Immature natural killer cell (primary cell): ENCODE measurements at regions not wholly inside any gene's neighbourhood (a gene's known extent, or its start where the extent isn't known, plus 50 kb on each side); places are given as distances from the start of the nearest gene placed in this dataset.

Source experiments
- DNase-seq, 3 donors: peaks; one replicate each; pipeline ENCODE4 v3.0.0; 2022; ENCODE audit warnings: mixed read lengths in 1 of 3
- H3K27ac Mint-ChIP-seq, 6 donors: one replicate each; pipeline ENCODE4 v1.8.0; 2020; ENCODE audit warnings: mixed read lengths in 6 of 6, mild to moderate bottlenecking in 5 of 6, inconsistent platforms in 4 of 6, moderate library complexity in 3 of 6
- H3K27me3 Mint-ChIP-seq, 3 donors: one replicate each; pipeline ENCODE4 v1.8.0; 2020 to 2021; ENCODE audit warnings: low read depth in 3 of 3, mild to moderate bottlenecking in 3 of 3, mixed read lengths in 3 of 3, moderate library complexity in 3 of 3, inconsistent platforms in 1 of 3
- H3K36me3 Mint-ChIP-seq, 3 donors: one replicate each; pipeline ENCODE4 v1.8.0; 2020; ENCODE audit warnings: mixed read lengths in 3 of 3, inconsistent platforms in 2 of 3, mild to moderate bottlenecking in 2 of 3
- H3K4me1 Mint-ChIP-seq, 2 donors: one replicate each; pipeline ENCODE4 v1.8.0; 2020; ENCODE audit warnings: inconsistent platforms in 2 of 2, mild to moderate bottlenecking in 2 of 2, mixed read lengths in 2 of 2, moderate library complexity in 1 of 2
- H3K4me3 Mint-ChIP-seq, 5 donors: one replicate each; pipeline ENCODE4 v1.8.0; 2020; ENCODE audit warnings: mild to moderate bottlenecking in 5 of 5, mixed read lengths in 5 of 5, inconsistent platforms in 3 of 5, moderate library complexity in 3 of 5
- H3K9me3 Mint-ChIP-seq, 6 donors: one replicate each; pipeline ENCODE4 v1.8.0; 2020; ENCODE audit warnings: mild to moderate bottlenecking in 6 of 6, mixed read lengths in 6 of 6, inconsistent platforms in 4 of 6, moderate library complexity in 3 of 6

DNA sequence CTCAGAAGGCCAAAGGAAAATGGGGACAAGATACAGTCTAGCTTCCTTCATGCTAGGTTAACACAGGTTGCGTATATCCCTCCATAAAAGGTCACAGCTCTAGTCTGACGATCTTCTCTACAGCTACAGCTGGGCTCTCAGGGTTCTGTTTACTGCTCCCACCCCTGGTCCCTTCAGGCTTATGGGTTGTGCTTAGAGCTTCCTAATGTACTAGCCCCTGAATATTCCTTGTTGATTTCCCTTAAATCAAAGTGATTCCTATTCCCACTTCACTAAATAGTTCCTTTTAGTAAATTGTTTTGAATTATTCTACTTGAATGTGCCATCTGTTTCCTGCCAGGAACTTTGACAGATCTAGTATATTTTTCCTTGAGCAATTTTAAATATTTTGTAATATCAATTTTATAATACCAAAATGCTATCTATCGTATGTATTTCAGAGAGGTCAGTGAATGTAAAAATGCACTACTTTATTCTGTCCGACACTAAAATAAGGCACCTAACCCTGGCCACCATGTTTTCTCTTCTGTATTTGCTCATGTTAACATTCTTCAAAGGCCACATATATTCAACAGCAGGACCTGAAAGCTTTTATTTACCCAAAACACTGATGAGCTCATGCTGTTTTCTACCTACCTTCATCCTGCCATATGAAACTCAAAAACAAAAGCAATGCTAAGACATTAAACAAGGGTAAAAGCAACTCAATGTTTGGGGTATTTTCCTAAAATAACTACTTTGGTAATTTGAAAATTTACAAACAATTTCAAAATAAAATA, 92.8 kb upstream of the TGFBR2 start:
- Mint-ChIP-seq H3K27ac (no peak overlapping the region), H3K4me3 (no peak overlapping the region), H3K27me3 (peaks cover 0 to 2% (median 2%) of the 10 kb centered on the region in 3 donors), H3K9me3 (no peaks in the 10 kb centered on the region), H3K4me1 (peaks cover 6 to 8% of the 10 kb centered on the region in 2 donors), H3K36me3 (no peaks in the 10 kb centered on the region)
- DNase-seq: no peak

DNA sequence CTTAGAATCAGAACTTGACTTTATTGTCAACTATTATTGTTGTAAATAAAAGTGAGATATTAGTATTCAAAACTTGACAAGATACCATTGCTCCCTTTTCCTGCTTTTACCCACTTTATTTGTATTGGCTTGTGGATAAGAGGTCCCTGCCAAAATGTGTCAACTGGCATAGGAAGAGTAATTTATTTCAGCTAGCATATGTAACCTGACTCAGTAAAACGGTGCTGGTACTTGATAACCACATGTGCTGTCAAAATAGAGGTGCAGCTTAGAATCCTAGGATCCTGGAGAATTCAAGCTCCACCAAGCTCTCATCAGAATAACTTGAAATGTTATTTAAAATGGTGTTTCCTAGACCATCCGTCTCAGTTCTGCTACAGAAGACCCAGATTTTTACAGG, 90.2 kb upstream of the TGFBR2 start:
- H3K36me3 Mint-ChIP-seq: no peaks in the 10 kb centered on the region
- H3K27ac Mint-ChIP-seq: no peak overlapping the region
- H3K4me1 Mint-ChIP-seq: peaks cover 9 to 15% of the 10 kb centered on the region in 2 donors
- no peak for DNase-seq
- H3K27me3 Mint-ChIP-seq: peaks cover 0 to 2% (median 2%) of the 10 kb centered on the region in 3 donors
- H3K9me3 Mint-ChIP-seq: no peaks in the 10 kb centered on the region
- H3K4me3 Mint-ChIP-seq: no peak overlapping the region

DNA sequence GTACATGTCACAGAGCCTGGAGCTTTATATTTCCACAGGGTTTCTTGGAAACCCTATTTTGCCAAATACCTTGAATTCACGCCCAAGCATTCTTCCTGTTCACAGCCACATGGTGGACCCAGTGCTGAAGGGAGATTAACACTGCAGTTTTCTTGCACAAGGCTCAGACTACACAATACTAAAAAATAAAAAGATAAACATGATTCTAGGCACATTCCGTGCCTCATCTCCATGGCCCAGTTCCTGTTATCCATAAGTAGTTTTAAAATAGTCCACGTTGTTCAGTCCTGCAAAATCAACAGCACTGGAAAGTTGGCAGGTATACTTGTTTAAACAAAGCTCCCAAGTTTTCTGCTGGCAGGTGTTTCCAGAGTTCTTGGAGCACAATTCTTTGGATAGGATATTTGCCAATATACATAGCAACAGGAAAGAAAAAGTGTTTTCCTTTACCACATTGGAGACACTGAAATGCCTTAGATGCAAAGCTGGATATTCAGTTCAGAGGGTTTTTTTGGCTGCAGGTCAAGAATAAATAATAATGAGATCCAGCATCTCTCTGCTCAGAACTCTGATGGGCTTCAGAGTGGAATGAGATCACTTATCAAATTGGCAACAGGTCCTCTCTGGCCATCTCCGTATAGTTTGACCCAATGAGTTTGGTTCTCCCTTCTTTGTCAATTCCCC, 88.1 kb upstream of the TGFBR2 start:
- Mint-ChIP-seq H3K4me1 (peaks cover 9 to 15% of the 10 kb centered on the region in 2 donors), H3K27me3 (peaks cover 0 to 2% (median 0%) of the 10 kb centered on the region in 3 donors), H3K4me3 (no peak overlapping the region), H3K27ac (no peak overlapping the region), H3K9me3 (no peaks in the 10 kb centered on the region), H3K36me3 (no peaks in the 10 kb centered on the region)
- DNase-seq: no peak

DNA sequence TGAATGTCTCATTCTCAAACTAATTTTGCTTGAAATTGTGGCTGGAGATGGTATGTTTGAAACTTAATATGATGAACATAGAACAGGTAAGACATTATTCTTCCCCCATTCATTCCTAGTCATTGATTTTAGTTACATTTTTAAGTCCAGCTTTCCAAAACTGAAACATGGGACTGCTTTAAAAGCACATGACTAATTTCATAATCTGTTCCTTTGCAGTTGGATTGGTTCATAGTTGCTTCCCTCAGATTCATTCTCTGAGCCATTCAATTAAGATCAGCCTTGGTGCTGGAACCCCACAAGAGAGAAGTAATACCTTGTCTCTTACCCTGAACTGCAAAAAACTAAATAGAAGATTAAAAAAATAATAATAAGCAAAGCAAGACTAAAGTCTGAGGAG, 87.5 kb upstream of the TGFBR2 start:
- Mint-ChIP-seq H3K4me3 (no peak overlapping the region), H3K9me3 (no peaks in the 10 kb centered on the region)

DNA sequence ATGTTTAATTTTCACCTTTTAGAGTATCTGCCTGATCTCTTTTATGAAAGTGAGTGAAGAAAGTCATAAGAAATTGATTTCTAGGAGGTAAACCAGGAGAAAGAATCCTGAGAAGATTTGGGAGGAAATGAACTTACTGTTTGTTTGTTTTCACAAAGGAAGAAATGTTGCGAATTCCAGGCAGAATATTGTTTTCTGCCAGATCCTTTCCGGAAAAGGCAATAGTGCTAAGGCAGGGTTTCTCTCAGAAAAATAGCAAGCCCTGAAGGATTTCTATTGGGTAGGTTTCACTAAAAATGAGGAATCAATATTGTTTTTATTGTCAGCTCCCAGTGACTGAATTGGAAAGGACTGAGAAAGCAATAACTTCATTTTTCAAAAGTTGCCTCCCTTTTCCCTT, 85.7 kb upstream of the TGFBR2 start:
- peaks cover 16 to 24% of the 10 kb centered on the region in 2 donors for H3K4me1 Mint-ChIP-seq
- no peak overlapping the region for H3K27ac Mint-ChIP-seq
- no peak overlapping the region for H3K4me3 Mint-ChIP-seq
- H3K9me3 Mint-ChIP-seq: no peaks in the 10 kb centered on the region
- H3K36me3 Mint-ChIP-seq: no peaks in the 10 kb centered on the region
- no peak for DNase-seq
- peaks cover 0 to 2% (median 0%) of the 10 kb centered on the region in 3 donors for H3K27me3 Mint-ChIP-seq

More for the DNA sequence above, 87.5 kb upstream of the TGFBR2 start:
- H3K4me1 Mint-ChIP-seq: peaks cover 9 to 15% of the 10 kb centered on the region in 2 donors
- no peak overlapping the region for H3K27ac Mint-ChIP-seq
- H3K36me3 Mint-ChIP-seq: no peaks in the 10 kb centered on the region
- peaks cover 0 to 2% (median 0%) of the 10 kb centered on the region in 3 donors for H3K27me3 Mint-ChIP-seq
- no peak for DNase-seq

DNA sequence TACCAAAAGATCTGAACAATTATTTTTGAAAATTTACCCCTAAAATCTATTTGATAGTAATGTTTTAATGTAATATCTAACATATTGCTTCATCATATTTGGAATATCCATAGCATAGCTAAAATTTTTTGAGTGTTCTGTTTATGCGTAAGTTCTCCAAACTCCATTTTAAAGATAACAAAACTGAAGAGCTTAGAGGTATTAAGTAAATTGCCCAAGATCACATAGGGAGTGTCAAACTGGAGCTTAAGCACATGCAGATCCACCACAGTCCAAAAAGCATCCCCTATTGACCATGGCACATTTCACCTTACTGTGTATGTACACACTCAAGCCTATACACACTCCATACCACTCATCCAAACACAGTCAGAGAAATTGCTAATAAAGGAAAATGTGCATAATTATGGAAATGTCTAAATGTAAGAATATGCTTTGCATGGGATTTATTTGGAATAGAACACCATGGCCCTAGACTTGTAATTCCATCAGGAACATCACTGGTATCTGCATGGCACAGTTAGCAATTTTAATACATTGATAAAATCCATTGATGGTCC, 85.2 kb upstream of the TGFBR2 start:
- no peak overlapping the region for H3K4me3 Mint-ChIP-seq
- H3K9me3 Mint-ChIP-seq: no peaks in the 10 kb centered on the region
- no peaks in the 10 kb centered on the region for H3K36me3 Mint-ChIP-seq
- no peak overlapping the region for H3K27ac Mint-ChIP-seq
- H3K4me1 Mint-ChIP-seq: peaks cover 16 to 24% of the 10 kb centered on the region in 2 donors
- DNase-seq: no peak
- peaks cover 0 to 2% (median 0%) of the 10 kb centered on the region in 3 donors for H3K27me3 Mint-ChIP-seq

DNA sequence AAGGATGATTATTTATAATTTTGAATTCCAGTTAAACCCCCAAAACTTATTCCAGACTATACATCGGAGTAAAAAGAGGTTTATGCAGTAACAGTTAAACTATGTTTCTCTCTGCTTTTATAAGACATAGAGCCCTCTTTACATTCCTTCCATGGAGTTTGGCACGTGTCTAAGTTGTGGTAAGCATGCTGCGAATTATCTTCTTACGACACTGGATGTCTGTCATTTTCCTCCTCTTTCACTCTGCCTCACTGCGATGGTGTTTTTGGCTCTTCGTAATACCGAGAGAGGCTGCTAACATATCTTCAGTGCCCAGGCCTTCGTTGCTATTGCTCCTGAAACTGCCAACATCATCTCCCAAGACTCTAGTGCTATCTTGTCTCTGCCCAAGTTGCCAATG, 83.9 kb upstream of the TGFBR2 start:
- H3K27ac Mint-ChIP-seq: no peak overlapping the region
- no peak overlapping the region for H3K4me3 Mint-ChIP-seq
- peaks cover 0 to 6% (median 2%) of the 10 kb centered on the region in 3 donors for H3K27me3 Mint-ChIP-seq
- no peaks in the 10 kb centered on the region for H3K9me3 Mint-ChIP-seq
- peaks cover 16 to 24% of the 10 kb centered on the region in 2 donors for H3K4me1 Mint-ChIP-seq
- no peak for DNase-seq
- H3K36me3 Mint-ChIP-seq: no peaks in the 10 kb centered on the region

DNA sequence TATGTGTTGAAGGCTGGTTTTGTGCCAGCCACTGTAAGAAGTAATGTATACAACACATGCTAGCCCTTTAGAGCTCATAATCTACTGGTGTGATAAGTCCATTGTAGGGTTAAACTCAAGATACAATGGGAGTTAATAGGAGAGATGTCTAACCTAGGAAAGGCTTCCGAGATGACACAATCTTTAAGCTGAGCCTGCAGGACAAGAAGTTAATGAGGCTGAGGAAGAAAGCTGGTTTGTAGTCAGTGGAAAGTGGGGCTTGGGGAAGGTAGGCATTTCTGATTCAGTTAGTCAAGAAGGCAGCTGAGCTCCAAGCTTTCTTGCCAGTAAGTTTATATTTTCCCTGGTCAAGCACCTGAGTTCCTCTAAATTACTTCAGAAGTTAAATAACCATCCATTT, 83.0 kb upstream of the TGFBR2 start:
- no peak overlapping the region for H3K4me3 Mint-ChIP-seq

DNA sequence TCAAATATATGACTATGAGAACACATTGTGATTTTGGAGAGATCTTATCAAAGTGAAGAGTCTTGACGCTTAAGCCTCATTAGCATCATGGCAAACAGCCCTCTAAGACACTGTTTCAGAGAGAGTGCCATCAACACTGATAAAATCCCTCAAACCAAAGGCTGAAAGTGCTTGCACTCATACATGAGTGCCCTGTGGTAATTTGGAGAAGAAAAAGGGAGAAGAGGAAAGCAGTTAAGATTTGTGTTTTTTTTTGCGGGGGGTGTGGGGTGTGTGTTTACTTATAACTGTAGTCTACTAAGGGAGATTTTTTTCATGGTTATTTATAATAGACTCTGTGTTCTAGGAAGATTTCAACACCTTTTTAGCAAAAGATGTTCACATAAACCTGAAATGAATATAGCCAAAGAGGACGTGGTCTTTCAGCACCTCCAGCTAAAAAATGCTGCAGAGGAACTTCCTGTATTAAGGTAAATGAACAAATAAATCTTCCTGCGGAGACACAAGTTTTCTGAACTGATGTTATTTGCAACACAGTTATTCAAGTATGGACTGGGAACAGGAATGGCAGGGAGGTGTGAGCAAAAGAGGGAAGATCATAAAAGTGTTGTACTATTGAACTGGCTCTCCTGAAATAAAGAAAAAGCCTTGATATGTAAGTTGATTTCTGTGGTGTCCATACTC, 81.9 kb upstream of the TGFBR2 start:
- Mint-ChIP-seq H3K27me3 (peaks cover 1 to 4% (median 4%) of the 10 kb centered on the region in 3 donors), H3K27ac (peak overlapping the region in 1 of 6 donors; percentile 18), H3K4me1 (peaks cover 8 to 9% of the 10 kb centered on the region in 2 donors), H3K4me3 (no peak overlapping the region), H3K36me3 (no peaks in the 10 kb centered on the region), H3K9me3 (no peaks in the 10 kb centered on the region)
- no peak for DNase-seq

More for the DNA sequence above, 83.0 kb upstream of the TGFBR2 start:
- Mint-ChIP-seq H3K27ac (no peak overlapping the region), H3K36me3 (no peaks in the 10 kb centered on the region), H3K27me3 (peaks cover 0 to 4% (median 2%) of the 10 kb centered on the region in 3 donors), H3K4me1 (peaks cover 12 to 18% of the 10 kb centered on the region in 2 donors), H3K9me3 (no peaks in the 10 kb centered on the region)
- DNase-seq: no peak

DNA sequence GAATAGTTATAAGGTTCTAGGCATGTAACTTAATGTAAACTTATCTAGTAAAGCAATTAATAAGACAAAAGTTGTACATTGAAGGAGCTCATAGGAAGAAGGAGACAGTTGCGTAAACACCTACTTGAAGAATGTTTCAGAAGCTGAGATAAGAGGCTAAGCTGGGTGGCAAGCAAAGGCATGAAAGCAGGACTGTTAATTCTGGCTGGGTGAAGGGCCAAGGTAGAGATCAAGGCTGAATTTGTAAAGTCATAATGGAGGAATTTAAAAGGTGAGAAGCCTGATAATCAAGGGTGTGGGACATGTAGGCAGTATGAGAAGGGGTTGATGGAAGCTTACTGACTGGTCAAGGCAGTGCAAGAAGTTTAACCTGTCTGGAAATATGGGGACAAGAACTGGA, 80.4 kb upstream of the TGFBR2 start:
- H3K27me3 Mint-ChIP-seq: peaks cover 1 to 6% (median 4%) of the 10 kb centered on the region in 3 donors
- no peaks in the 10 kb centered on the region for H3K9me3 Mint-ChIP-seq
- no peaks in the 10 kb centered on the region for H3K36me3 Mint-ChIP-seq
- no peak overlapping the region for H3K4me3 Mint-ChIP-seq
- H3K4me1 Mint-ChIP-seq: peaks cover 8 to 9% of the 10 kb centered on the region in 2 donors
- DNase-seq: no peak
- H3K27ac Mint-ChIP-seq: no peak overlapping the region

DNA sequence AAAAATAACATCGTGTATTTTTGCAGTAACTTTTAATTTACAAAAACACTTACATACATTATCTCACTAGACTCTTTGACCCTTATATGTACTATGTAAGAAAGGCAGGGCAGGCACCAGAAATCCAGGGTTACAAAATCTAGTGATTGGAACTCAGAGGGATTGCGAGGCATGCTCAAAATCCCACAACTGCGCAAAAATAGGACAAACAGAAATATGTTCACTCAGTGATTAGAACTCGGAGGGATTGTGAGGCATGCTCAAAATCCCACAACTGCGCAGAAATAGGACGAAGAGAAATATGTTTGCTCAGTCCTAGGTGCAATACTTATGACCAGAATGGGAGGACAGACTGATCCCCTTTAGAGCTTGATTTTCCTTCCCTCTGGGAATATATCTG, 79.2 kb upstream of the TGFBR2 start:
- Mint-ChIP-seq H3K27me3 (peaks cover 1 to 6% (median 4%) of the 10 kb centered on the region in 3 donors), H3K9me3 (no peaks in the 10 kb centered on the region), H3K4me3 (no peak overlapping the region), H3K36me3 (no peaks in the 10 kb centered on the region), H3K4me1 (peaks cover 8 to 9% of the 10 kb centered on the region in 2 donors), H3K27ac (no peak overlapping the region)
- no peak for DNase-seq

DNA sequence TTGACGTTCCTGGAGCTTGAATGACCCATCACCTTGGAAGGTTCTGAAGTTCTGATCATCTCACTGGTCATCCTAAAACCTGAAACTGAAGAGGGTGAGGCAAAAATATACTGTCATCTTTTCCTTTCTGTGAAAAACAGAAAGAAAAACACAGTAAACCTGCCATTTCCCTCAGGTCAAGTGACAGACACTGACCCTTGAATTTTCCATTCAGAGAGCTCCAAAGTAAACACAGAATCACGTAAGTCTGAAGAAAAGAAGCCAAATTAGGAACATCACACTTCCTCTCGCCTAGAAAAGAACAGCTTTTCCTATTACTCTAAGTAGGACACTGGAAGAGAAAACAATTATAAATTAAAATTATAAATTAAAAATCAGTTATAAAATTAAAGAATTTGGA, 78.7 kb upstream of the TGFBR2 start:
- H3K36me3 Mint-ChIP-seq: no peaks in the 10 kb centered on the region
- no peaks in the 10 kb centered on the region for H3K9me3 Mint-ChIP-seq
- H3K4me3 Mint-ChIP-seq: no peak overlapping the region
- H3K4me1 Mint-ChIP-seq: peaks cover 8 to 9% of the 10 kb centered on the region in 2 donors
- H3K27ac Mint-ChIP-seq: no peak overlapping the region
- DNase-seq: no peak
- peaks cover 1 to 7% (median 4%) of the 10 kb centered on the region in 3 donors for H3K27me3 Mint-ChIP-seq

DNA sequence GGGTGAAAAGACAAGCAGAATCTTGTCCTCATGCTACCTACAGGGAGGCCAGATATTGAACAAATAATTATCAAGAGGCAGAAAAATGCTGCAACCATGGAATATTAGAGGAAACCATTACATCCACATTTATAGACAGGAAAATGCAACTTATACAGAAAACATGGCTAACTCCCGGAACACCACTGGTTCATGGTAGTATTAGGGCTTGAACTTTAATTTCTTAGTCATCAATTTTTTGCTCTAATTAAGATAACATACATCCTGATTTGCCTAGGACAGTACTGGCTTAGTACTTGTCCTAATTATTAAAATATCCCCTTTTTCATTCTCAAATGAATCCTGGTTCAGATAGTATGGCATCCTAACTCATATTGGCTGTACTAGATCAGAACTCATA, 76.3 kb upstream of the TGFBR2 start:
- no peaks in the 10 kb centered on the region for H3K9me3 Mint-ChIP-seq
- H3K4me1 Mint-ChIP-seq: no peaks in the 10 kb centered on the region
- H3K27me3 Mint-ChIP-seq: peaks cover 1 to 11% (median 4%) of the 10 kb centered on the region in 3 donors
- no peaks in the 10 kb centered on the region for H3K36me3 Mint-ChIP-seq
- no peak for DNase-seq
- H3K4me3 Mint-ChIP-seq: no peak overlapping the region
- H3K27ac Mint-ChIP-seq: no peak overlapping the region
